ENCODE measurements at regions not wholly inside any gene's neighbourhood (a gene's known extent, or its start where the extent isn't known, plus 50 kb on each side); places are given as distances from the start of the nearest gene placed in this dataset.

DNA sequence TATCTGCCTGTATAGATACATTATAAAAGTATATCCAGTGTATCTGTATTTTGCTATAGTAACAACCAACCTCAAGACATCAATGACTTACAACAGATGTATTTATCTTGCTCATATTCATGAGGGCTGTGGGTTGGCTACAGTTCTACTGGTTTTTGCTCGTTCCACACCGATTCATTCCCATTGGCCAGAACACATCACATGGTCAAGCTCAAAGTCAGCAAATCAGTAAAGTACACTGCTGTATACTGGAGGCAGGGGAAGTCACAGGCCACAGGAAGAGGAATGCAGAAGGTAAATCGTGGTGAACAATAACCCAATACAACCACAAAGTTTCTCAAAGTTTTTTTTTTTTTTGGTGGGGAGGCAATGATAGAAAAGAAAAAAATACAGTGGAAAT, 180.0 kb upstream of the CDKN3 start:
- no peak for DNase-seq

DNA sequence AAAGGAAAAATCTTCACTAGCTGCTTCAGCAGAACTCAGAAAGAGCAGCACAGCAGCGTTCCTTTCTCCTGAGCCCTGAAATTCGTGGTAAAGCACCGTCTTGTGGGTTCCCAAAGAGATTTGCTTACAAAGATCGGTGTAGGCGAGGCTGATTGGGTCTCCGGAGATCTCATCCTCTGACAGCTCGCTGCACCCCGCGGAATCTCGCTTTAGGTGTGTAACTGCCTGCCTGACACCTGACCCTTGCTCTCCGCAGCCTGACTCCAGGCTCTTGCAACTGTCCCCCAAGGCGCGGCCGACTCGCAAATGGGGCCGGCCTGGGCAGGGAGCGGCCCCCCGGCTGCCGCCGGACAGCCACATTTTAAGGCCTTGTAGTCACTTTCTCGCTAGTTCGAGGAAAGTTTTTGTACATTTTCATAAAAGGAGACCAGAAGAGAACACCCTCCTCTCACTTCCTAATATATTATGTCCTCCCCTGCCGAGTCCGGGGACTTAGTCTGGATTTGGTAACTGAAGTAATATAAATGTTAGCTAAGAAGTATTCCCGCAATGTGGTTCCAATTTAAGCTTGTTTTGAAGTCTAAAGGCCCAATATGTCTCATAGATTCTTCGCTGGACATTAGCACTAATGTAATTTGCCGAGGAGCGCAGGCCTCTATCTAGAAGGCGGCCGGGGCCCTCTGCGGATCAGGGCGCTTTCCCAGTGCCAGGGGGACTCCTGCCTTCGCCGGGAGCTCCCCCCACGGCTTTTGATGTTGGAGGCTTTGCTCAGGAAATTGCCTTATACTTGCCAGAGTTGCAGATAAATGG, 177.3 kb upstream of the CDKN3 start:
- no peak for DNase-seq

GRCh38 chr14:54220071-54220703, 176.6 kb upstream of the CDKN3 start:
- peak; percentile 60 to 64 for DNase-seq

DNA sequence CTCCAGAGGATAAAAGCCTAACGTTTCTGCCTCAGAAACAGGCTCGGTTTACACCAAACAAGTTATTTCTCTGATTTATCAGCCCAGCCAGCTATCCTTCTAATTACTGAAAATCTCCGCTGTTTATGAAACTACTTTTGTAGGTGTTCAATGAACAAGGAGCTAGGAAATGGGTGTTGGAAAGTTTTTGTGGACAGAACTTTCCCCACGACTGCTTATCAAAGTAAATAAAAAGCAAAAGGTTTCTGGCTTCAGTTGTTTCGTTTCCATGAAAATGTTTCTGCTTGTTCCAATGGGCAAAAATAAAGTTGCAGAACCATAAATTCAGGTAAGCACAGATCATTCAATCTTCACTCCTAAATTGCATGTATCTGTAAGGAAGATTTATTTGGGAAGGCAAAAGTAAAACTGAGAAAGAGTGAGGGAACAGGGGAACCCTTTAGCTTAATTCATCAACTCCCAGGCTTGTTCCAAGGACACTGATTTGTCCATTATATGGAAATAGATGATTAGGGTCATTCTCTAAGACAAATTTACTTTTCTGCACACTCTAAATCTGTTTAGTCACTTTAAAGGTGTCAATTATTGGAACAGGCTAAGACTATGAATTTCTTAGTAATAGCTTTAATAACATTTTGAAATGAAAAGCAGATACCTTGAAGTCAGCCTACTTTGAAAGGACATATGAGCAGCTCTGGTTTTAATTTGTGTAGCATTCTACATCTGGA, 175.9 kb upstream of the CDKN3 start:
- DNase-seq = no peak

DNA sequence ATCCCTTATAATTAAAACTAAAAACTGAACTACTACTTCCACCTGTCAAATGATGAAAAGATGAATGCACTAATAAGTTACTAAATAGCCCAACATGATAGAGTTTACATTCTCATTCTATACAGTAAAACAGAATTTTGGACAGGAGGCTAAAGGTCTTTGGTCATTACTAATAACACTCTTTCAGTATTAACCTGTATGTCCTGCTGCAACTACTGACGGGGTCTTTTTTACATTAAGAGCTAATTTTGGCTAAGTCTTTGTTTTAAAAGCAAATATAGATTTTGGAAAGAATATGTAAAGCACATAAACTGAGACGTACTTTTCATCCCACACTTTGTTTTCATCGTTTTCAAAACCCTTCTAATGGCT, 175.4 kb upstream of the CDKN3 start:
- no peak for DNase-seq

GRCh38 chr14:54221971-54222370, 174.8 kb upstream of the CDKN3 start:
- DNase-seq = peak; percentile 11 to 18

- no peak for DNase-seq
These were observed 172.9 kb upstream of the CDKN3 start for GRCh38 chr14:54223831-54224402.

DNA sequence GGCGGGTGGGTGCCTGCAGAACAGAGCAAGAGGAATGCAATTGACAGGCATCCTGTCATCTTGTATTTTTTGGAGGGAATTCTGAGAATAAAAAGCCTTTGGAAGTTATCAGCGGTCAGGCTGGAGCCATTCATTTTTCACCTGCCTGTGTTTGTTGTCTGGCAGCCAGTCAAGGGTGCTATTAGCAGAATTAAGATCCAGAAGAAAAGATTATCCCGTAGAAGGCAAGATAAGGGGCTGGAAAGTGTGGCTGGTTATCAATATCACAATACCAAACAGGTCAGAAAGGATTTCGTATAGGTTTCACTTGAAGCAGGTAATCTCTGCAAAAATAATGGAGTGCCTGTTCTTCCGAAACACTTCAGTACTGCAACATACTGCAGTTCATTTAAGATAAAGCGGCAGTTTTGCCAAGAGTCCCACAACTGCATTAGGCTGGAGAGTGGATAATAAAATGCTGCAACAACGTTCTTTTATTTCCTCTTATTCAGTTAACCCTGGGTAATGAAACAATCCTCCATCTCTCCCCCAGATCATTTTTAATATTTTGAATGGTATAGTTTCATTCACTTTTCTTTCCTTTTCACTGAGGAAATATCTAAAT, 171.2 kb upstream of the CDKN3 start:
- DNase-seq = peak in 1 of 2 experiments; percentile 21

- DNase-seq = no peak
These were observed 170.7 kb upstream of the CDKN3 start for GRCh38 chr14:54226103-54226502.

DNA sequence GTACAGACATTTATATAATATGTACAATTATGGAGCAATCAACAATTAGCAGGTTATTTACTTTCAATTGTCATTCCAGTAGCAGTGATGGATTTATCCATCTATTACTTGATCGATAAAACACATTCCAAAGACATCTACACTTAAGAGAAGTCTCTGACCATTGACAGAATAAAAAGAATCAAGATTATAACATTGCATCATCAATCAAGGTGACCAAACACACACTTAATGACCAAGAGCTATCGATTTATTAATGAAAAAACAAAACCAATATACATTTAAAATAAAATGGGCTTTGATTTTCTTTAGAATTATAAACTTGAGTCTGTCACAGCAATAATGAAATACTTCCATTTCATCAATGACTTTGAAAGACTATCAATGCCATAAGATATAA, 170.2 kb upstream of the CDKN3 start:
- DNase-seq = no peak

DNA sequence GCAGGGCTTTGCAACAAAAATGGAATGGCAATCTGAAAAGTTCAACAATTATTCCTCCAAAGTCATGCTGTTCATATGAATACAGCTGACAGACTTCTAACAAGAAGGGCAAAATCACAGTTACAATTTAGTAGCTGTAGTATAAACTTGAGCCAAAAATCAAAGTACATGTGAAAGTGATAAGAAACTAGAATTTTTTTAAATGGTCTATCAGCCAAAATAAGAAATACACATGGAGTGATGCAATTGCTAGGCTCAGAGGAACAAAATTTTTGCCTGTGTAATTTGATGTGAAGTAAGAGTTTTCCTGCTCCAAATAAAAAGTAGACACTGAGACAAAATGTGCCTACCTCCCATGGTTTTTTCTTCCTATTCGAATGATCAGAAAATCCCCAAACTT, 167.7 kb upstream of the CDKN3 start:
- no peak for DNase-seq

DNA sequence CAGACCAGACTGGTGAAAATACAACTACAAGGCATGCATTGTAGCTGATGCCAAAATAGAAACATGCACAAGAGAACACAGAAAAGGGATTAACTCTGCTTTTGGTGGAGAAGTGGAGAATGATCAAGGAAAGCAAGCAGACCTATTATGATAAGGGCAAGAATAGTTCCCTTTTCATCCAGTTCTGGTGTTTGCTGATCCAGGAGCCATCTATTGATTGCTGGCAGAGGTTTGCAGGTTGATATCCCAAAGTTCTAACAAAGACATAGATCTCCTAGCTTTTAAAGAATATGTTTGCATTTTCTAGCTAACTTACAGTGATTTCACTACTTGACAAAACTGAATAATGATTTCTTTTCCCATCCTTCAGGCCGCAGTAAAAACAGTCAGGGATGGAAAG, 166.2 kb upstream of the CDKN3 start:
- DNase-seq = no peak

DNA sequence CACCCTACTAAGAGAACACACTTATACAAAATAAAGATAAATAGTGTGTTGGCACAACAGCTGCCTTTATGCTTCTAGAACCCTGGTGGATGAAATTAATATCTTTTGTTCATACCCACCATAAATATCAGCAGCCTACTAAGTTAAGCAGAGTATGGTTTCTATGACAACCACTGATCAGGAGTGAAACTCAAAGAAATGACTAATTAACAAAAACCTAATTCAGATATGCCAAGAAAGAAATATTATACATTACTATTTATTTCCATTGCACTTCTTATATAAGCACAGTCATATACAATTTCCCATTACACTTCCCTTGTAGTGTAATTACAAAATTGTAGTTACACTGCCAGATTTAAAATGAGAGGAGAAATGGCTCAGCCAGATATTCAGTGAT, 164.1 kb upstream of the CDKN3 start:
- DNase-seq = no peak

DNA sequence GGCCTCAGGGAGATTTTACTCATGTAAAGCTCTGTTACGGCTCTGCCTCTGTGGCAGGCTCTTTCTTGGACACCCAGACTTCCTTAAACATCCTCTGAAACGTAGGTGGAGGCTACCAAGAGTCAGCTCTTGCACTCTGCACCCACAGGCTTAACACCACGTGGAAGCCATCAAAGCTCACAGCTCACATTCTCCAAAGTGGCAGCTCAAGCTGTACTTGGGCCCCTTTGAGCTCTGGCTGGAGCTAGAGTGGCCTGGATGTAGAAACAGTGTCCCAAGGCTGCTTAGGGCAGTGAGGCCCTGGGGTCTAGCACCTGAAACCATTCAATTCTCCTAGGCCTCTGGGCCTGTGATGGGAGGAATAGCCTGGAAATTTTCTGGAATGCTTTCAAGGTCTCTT, 155.3 kb upstream of the CDKN3 start:
- no peak for DNase-seq

- DNase-seq = no peak
These were observed 145.5 kb upstream of the CDKN3 start for GRCh38 chr14:54251356-54251755.

- no peak for DNase-seq
These were observed 144.6 kb upstream of the CDKN3 start for GRCh38 chr14:54252072-54252730.

DNA sequence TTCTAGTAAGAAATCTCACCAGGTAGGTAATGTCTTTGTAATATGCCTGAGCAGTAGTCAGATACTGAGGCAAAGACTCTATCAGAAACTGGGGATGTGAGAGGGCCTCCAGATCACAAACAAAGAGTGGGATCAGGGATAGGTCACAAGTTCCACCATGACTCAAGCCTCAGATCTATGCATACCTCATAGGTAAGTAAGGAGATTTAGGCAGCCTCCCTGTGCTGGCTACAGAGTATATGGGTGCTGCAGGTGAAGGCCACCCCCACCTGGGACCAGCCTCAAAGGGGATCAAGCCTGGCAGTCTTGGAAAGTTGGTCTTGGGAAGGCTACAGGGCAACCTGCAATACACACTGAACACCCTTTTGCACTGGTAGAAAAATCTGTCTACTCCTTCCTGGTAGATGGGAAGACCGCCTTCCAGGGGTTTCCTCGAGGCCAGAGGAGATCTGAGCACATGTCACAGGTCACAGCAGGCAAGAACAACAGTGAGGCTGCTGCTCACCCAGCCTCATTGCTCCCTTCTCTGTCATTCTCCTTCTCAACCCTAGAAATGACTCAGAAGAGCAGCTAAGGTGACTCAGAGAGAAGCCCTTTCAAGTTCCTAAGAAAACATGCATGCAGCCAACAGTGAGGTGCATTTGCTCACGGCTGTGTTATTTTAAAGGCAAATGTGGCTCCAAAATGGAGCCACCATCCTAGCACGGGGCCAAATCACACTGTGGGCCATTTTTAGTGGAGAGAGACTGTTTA, 143.4 kb upstream of the CDKN3 start:
- no peak for DNase-seq

DNA sequence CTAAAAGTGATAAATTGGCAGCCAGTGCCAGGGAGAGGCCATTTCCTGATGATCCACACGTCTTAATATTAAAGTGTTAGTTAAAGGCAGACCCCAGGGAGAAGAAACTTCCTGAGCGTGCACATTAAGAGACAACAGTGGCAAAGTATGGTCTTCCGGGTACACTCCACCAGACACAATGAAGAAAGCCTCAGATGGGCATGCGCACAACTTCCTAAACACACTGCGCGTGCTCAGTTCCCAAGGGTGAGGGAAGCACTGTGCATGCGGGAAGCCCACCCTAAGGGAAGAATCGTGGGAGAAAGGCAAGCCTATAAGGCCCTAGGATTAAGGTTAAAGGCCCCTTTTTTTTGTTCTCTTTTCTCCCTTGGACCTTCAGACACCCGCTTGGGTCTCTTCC, 140.7 kb upstream of the CDKN3 start:
- no peak for DNase-seq

GRCh38 chr14:54257424-54257823, 139.4 kb upstream of the CDKN3 start:
- DNase-seq = no peak

DNA sequence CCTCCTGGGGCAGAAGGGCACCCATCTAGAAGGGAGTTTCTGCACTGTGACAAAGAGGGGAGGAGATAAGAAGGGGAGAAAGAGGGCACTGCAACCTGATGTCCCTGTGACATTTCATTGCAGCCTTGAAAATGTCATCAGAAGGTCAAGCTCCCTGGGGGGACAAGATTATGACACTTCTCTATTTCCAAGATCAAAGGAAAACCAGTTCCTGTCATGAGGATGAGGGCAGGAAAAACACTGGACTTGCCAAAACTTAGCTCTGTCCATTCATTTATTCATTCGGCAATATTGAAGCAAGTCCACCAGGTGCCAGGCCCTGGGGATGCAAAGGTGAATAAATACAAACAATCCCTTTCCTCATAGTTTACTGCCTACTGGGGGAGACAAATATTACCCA, 138.4 kb upstream of the CDKN3 start:
- no peak for DNase-seq

GRCh38 chr14:54259821-54260220, 137.0 kb upstream of the CDKN3 start:
- DNase-seq = no peak

DNA sequence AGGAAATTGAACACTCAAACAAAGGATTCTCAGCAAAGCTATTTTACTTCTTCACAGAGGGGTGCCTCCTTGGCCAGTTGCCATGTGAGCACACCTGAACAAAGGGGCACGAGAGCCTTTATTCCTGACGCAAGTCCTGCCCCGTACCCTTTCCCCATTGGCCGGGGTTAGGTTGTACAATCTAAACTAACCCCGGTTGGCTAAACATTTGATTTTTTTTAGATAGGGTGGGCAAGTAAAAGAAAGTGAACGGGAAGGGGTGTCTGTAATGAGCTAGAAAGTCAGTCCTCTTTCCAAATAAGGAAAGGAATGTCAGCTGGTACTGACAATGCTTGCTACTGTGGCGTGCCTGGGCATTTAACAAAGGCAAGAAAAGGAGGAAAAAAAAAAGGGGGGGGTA, 135.5 kb upstream of the CDKN3 start:
- DNase-seq = no peak

Data from NCI-H524 (cell line).